ENCODE measurements at regions not wholly inside any gene's neighbourhood (a gene's known extent, or its start where the extent isn't known, plus 50 kb on each side); places are given as distances from the start of the nearest gene placed in this dataset.

DNA sequence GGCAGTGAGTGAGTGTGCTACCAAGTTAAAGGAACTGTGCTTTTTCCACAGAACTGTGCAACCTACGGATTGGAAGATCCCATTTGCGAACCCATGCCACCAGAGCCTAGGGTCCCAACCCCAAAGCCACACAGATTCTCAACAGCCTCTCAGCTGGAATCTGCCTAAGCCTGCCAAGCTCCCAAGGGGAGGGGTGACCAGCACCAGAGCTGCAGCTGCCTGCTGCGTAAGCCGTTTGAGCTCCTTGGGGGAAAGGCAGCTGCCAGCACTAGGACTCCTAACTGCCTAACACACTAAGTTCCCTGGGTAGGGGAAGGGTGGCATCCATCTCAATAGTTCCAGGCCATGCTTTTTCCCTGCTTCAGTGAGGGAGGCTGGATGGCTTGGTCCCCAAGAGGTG is 738.1 kb upstream of the PRKX start:
- no peak for DNase-seq

DNA sequence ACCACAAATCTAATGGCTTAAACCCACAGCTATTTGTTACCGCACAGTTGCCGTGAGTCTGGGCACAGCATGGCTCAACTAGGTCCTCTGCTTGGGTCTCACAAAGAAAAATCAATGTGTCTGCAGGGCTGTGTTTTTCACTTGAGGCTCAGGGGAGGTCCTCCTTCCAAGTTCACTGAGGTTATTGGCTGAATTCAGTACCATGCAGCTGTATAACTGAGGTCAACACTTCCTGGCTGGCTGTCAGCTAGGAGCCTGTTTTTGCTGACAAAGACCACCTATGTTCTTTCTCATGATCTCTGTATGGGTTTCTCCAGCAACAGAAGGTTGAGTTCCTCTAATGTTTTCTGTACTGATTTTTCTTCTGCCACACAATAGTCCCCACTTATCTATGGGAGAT is 736.7 kb upstream of the PRKX start:
- no peak for DNase-seq

- no peak for DNase-seq
Observed at GRCh38 chrX:4435905-4436304, 722.5 kb upstream of the PRKX start.

- DNase-seq = no peak
Observed at GRCh38 chrX:4397471-4397870, 684.0 kb upstream of the PRKX start.

GRCh38 chrX:4382273-4382672 is 668.8 kb upstream of the PRKX start:
- no peak for DNase-seq

DNA sequence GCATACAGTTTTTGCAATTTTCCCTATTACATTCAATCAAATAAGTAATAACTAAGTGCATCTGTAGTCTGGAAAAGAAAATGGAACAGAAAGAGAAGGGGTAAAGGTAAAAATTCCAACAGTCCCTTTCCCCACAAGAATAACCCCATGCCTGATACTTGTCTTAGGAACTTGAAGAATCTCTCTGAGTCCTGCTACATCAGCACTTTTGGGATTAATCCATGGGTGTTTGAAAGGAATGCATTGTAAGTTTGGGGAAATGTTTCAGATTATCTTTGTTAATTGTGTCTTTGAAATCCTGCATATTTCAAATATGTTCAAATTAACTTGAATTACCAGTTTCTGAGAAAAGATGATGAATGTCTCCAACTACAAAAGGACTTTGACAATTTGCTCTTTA is 667.3 kb upstream of the PRKX start:
- no peak for DNase-seq

- no peak for DNase-seq
Observed at GRCh38 chrX:4379071-4379470, 665.6 kb upstream of the PRKX start.

- DNase-seq = no peak
Observed at GRCh38 chrX:4373791-4374190, 660.3 kb upstream of the PRKX start.

GRCh38 chrX:4358577-4358976 is 645.1 kb upstream of the PRKX start:
- no peak for DNase-seq

DNA sequence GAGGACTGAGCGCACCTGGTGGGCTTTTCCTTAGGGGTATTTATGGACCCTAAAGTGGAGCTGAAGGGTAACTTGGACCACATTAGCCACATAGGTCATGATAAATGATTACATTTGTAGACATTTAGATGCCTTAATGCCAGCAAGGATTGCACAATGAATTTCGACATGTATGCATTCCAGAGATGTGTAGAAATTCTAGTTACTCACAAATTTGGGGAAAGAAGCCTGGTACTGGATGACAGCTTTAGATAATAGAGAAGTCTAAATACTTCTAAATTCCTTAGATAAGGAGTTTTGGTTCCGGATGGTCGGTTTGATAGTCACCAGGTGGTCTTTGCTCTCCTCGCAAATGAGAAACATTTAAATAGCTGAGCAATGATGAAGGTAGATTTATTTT is 609.5 kb upstream of the PRKX start:
- DNase-seq = no peak

- no peak for DNase-seq
Observed at GRCh38 chrX:4320436-4320947, 607.0 kb upstream of the PRKX start.

DNA sequence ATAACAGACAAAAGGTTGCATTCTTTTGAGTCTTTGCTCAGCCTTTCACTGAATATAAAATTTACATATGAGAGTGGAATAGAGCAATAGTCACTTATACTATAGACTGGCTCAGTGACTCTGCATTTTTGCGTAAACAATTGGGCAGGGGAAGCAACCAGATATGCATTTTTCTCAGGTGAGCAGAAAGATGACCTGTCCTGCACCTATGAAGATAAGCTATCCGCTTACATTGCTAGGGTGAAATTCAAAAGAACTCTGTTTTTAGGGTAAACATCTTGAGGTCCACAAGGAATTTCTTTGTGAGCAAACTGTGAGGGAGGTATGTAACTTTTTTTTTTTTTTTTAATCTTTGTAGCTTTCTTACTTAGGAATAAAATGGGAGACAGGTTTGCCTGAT is 602.4 kb upstream of the PRKX start:
- no peak for DNase-seq

GRCh38 chrX:4314586-4314985 is 601.1 kb upstream of the PRKX start:
- DNase-seq = no peak

GRCh38 chrX:4277122-4277521 is 563.7 kb upstream of the PRKX start:
- no peak for DNase-seq

DNA sequence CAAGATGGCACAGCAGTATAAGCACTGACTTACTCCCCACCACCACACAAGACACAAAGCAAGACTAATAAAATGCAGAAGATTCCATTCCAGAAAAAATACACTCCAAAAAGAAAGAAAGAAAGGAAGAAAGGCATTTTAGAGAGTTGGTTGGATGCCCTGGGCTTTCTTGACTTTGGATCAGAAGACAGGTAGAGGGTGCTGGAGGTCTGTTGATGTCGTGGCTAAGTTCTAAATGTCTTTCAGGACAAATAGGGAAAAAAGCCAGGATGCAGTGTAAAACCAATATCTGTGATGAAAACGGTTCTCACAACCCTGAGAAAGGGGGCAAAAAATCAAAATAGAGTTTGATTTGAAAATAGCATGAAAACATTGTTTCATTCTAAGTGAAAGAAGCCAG is 555.2 kb upstream of the PRKX start:
- no peak for DNase-seq

DNA sequence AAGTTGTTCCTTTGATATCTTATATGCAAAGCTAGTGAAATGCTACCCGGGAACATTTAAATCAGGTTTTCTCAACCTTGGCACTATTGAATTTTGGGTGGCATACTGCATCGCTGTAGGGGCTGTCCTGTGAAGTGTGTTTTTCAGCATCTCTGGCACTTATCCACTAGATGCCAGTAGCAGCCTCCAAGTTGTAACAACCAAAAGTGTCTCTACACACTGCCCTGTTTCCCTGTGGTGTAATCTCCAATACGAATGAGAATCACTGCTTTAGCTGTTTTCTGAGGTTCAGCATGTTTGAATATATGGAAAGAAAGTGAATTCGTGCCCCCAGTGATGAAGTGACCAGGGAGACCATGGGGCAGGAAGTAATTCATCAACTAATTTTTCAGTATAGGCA is 551.6 kb upstream of the PRKX start:
- no peak for DNase-seq

DNA sequence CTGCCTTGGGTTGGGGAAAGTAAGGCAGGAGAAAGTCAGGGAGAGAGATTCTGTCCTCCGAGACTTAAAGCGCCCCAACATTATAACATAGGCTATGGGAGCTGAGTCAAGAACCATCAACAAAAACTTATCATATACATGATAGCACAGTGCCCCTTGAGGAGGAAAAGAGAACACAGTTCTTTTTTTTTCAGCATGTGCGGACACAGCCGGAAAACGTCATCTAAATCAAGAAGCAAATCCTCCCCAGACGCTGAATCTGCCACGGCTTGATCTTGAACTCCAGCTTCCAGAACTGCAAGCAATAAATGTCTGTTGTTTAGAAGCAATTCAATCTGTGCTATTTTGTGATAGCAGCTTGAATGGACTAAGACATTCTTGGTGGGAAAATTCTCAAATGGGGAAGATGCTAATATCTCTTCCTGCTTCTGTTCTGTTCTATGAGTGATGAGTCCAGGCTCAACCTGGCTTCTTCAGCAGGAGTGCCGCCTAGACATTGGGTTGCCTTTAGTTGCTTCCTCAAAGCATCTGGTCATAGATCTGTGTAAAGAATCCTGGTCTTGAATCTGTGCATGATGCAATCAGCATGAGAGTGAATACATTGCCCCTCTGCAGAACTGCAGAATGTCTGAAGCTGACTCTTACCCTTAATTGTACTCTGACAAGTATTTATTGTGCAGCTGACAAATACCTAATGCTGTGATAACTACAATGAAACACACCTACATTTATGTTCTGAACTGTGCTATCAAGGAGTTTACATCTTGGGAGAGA is 549.8 kb upstream of the PRKX start:
- no peak for DNase-seq

- DNase-seq = no peak
Observed at GRCh38 chrX:4253092-4253491, 539.6 kb upstream of the PRKX start.

GRCh38 chrX:4249401-4249800 is 536.0 kb upstream of the PRKX start:
- no peak for DNase-seq

GRCh38 chrX:4243759-4244158 is 530.3 kb upstream of the PRKX start:
- DNase-seq = no peak

- no peak for DNase-seq
Observed at GRCh38 chrX:4240541-4241194, 527.2 kb upstream of the PRKX start.

DNA sequence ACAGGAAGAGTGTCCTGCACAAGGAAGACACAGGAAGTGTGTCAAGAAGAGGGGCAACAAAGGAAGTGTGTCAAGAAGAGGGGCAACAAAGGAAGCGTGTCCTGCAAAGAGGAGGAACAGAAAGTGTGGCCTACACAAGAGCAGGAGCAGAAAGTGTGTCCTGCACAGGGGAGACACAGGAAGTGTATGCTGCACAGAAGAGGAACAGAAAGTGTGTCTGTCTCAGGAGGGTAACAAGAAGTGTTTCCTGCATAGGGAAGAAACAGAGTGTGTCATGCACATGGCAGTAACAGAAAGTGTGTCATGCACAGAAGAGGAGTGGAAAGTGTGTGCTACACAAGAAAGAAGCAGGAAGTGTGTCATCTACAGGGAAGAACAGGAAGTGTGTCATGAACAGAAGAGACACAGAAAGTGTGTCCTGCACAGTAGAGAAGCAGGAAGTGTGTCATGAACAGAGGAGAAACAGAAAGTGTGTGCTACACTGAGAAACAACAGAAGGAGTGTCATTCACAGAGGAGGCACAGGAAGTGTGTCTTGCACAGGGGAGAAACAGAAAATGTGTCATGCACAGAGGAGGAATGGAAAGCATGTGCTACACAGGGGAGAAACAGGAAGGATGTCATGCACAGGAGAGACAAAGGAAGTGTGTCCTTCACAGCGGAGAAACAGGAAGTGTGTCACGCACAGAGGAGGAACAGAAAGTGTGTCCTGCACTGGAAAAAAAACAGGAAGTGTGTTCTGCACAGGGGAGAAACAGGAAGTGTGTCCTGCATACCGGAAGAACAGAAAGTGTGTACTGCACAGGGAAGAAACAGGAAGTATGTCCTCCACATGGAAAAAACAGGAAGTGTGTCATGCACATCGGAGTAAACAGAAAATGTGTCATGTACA is 526.4 kb upstream of the PRKX start:
- DNase-seq = no peak

- DNase-seq = no peak
Observed at GRCh38 chrX:4238916-4239315, 525.5 kb upstream of the PRKX start.

GRCh38 chrX:4225086-4225485 is 511.6 kb upstream of the PRKX start:
- DNase-seq = no peak
